ENCODE measurements at regions not wholly inside any gene's neighbourhood (a gene's known extent, or its start where the extent isn't known, plus 50 kb on each side); places are given as distances from the start of the nearest gene placed in this dataset.

GRCh38 chr14:53260928-53261327 lies 107.8 kb upstream of the DDHD1 start:
- TF ChIP-seq, protein P1, sequence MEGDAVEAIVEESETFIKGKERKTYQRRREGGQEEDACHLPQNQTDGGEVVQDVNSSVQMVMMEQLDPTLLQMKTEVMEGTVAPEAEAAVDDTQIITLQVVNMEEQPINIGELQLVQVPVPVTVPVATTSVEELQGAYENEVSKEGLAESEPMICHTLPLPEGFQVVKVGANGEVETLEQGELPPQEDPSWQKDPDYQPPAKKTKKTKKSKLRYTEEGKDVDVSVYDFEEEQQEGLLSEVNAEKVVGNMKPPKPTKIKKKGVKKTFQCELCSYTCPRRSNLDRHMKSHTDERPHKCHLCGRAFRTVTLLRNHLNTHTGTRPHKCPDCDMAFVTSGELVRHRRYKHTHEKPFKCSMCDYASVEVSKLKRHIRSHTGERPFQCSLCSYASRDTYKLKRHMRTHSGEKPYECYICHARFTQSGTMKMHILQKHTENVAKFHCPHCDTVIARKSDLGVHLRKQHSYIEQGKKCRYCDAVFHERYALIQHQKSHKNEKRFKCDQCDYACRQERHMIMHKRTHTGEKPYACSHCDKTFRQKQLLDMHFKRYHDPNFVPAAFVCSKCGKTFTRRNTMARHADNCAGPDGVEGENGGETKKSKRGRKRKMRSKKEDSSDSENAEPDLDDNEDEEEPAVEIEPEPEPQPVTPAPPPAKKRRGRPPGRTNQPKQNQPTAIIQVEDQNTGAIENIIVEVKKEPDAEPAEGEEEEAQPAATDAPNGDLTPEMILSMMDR (conservative IDR thresholded peaks at IDR 0.05; ENCODE audit: low read depth in 2 of 2), result no peak
- TF ChIP-seq POLR2AphosphoS5 (IDR thresholded peaks at IDR 0.05; ENCODE audit: low read depth) (no peak), EZH2 (IDR thresholded peaks at IDR 0.05; ENCODE audit: low read depth, unreplicated experiment) (no peak), STAT1 (IDR thresholded peaks at IDR 0.05; ENCODE audit: unreplicated experiment) (no peak), CREB1 (CRISPR knock-in tag; IDR thresholded peaks at IDR 0.05; ENCODE audit: low read depth) (no peak), EZH2phosphoT487 (IDR thresholded peaks at IDR 0.05; ENCODE audit: unreplicated experiment) (no peak), JUNB (IDR thresholded peaks at IDR 0.05; ENCODE audit: unreplicated experiment) (no peak), ZNF114 (CRISPR knock-in tag; IDR thresholded peaks at IDR 0.05) (no peak)
- TF ChIP-seq, protein P2, sequence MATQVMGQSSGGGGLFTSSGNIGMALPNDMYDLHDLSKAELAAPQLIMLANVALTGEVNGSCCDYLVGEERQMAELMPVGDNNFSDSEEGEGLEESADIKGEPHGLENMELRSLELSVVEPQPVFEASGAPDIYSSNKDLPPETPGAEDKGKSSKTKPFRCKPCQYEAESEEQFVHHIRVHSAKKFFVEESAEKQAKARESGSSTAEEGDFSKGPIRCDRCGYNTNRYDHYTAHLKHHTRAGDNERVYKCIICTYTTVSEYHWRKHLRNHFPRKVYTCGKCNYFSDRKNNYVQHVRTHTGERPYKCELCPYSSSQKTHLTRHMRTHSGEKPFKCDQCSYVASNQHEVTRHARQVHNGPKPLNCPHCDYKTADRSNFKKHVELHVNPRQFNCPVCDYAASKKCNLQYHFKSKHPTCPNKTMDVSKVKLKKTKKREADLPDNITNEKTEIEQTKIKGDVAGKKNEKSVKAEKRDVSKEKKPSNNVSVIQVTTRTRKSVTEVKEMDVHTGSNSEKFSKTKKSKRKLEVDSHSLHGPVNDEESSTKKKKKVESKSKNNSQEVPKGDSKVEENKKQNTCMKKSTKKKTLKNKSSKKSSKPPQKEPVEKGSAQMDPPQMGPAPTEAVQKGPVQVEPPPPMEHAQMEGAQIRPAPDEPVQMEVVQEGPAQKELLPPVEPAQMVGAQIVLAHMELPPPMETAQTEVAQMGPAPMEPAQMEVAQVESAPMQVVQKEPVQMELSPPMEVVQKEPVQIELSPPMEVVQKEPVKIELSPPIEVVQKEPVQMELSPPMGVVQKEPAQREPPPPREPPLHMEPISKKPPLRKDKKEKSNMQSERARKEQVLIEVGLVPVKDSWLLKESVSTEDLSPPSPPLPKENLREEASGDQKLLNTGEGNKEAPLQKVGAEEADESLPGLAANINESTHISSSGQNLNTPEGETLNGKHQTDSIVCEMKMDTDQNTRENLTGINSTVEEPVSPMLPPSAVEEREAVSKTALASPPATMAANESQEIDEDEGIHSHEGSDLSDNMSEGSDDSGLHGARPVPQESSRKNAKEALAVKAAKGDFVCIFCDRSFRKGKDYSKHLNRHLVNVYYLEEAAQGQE (IDR thresholded peaks at IDR 0.05; ENCODE audit: unreplicated experiment), result no peak
- TF ChIP-seq, protein P3, sequence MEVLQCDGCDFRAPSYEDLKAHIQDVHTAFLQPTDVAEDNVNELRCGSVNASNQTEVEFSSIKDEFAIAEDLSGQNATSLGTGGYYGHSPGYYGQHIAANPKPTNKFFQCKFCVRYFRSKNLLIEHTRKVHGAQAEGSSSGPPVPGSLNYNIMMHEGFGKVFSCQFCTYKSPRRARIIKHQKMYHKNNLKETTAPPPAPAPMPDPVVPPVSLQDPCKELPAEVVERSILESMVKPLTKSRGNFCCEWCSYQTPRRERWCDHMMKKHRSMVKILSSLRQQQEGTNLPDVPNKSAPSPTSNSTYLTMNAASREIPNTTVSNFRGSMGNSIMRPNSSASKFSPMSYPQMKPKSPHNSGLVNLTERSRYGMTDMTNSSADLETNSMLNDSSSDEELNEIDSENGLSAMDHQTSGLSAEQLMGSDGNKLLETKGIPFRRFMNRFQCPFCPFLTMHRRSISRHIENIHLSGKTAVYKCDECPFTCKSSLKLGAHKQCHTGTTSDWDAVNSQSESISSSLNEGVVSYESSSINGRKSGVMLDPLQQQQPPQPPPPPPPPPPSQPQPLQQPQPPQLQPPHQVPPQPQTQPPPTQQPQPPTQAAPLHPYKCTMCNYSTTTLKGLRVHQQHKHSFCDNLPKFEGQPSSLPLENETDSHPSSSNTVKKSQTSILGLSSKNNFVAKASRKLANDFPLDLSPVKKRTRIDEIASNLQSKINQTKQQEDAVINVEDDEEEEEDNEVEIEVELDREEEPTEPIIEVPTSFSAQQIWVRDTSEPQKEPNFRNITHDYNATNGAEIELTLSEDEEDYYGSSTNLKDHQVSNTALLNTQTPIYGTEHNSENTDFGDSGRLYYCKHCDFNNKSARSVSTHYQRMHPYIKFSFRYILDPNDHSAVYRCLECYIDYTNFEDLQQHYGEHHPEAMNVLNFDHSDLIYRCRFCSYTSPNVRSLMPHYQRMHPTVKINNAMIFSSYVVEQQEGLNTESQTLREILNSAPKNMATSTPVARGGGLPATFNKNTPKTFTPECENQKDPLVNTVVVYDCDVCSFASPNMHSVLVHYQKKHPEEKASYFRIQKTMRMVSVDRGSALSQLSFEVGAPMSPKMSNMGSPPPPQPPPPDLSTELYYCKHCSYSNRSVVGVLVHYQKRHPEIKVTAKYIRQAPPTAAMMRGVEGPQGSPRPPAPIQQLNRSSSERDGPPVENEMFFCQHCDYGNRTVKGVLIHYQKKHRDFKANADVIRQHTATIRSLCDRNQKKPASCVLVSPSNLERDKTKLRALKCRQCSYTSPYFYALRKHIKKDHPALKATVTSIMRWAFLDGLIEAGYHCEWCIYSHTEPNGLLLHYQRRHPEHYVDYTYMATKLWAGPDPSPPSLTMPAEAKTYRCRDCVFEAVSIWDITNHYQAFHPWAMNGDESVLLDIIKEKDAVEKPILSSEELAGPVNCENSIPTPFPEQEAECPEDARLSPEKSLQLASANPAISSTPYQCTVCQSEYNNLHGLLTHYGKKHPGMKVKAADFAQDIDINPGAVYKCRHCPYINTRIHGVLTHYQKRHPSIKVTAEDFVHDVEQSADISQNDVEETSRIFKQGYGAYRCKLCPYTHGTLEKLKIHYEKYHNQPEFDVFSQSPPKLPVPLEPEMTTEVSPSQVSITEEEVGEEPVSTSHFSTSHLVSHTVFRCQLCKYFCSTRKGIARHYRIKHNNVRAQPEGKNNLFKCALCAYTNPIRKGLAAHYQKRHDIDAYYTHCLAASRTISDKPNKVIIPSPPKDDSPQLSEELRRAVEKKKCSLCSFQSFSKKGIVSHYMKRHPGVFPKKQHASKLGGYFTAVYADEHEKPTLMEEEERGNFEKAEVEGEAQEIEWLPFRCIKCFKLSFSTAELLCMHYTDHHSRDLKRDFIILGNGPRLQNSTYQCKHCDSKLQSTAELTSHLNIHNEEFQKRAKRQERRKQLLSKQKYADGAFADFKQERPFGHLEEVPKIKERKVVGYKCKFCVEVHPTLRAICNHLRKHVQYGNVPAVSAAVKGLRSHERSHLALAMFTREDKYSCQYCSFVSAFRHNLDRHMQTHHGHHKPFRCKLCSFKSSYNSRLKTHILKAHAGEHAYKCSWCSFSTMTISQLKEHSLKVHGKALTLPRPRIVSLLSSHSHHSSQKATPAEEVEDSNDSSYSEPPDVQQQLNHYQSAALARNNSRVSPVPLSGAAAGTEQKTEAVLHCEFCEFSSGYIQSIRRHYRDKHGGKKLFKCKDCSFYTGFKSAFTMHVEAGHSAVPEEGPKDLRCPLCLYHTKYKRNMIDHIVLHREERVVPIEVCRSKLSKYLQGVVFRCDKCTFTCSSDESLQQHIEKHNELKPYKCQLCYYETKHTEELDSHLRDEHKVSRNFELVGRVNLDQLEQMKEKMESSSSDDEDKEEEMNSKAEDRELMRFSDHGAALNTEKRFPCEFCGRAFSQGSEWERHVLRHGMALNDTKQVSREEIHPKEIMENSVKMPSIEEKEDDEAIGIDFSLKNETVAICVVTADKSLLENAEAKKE (CRISPR knock-in tag; IDR thresholded peaks at IDR 0.05), result no peak
- TF ChIP-seq, protein P4, sequence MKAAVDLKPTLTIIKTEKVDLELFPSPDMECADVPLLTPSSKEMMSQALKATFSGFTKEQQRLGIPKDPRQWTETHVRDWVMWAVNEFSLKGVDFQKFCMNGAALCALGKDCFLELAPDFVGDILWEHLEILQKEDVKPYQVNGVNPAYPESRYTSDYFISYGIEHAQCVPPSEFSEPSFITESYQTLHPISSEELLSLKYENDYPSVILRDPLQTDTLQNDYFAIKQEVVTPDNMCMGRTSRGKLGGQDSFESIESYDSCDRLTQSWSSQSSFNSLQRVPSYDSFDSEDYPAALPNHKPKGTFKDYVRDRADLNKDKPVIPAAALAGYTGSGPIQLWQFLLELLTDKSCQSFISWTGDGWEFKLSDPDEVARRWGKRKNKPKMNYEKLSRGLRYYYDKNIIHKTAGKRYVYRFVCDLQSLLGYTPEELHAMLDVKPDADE (IDR thresholded peaks at IDR 0.05), result no peak

All from GM23338 (cell line).